Renal cortex interstitium (tissue), 11 donors: ENCODE measurements at regions not wholly inside any gene's neighbourhood (a gene's known extent, or its start where the extent isn't known, plus 50 kb on each side); places are given as distances from the start of the nearest gene placed in this dataset.
"Not testable (repeated sequence)": the region's sequence is repeated elsewhere in the genome, so short reads cannot be mapped to it uniquely, and the experiment has no call there.

Experiments used
- DNase-seq, 11 donors: peaks; one replicate each; pipeline ENCODE4 v3.0.0-alpha.2; 2013; ENCODE audit warnings: low read depth in 9 of 11, low spot score in 4 of 11; ENCODE audit errors: extremely low read depth in 1 of 11

DNA sequence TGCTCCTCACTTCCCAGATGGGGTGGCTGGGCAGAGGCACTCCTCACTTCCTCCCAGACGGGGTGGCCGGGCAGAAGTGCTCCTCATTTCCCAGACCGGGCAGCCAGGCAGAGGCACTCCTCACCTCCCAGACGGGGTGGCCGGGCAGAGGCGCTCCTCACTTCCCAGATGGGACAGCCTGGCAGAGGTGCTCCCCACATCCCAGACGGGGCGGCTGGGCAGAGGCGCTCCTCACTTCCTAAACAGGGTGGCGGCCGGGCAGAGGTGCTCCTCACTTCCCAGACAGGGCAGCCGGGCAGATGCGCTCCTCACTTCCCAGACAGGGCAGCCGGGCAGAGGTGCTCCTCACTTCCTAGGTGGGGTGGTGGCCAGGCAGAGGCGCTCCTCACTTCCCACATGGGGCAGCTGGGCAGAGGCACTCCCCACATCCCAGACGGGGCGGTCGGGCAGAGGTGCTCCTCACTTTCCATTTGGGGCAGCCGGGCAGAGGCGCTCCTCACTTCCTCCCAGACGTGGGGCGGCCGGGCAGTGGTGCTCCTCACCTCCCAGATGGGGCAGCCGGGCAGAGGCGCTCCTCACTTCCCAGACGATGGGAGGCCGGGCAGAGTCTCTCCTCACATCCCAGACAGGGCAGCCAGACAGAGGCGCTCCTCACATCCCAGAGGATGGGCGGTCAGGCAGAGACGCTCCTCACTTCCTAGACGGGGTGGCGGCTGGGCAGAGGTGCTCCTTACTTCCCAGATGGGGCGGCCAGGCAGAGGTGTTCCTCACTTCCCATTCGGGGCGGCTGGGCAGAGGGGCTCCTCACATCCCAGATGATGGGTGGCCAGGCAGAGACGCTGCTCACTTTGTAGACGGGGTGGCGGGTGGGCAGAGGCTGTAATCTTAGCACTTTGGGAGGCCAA is 274.5 kb downstream of the LIPI start:
- not testable (repeated sequence) for DNase-seq

- DNase-seq: not testable (repeated sequence)
Measured at GRCh38 chr21:13935396-13936032, 275.2 kb downstream of the LIPI start.

- DNase-seq: not testable (repeated sequence)
Measured at GRCh38 chr21:13934887-13935342, 275.8 kb downstream of the LIPI start.

GRCh38 chr21:13923175-13923574 is 287.6 kb downstream of the LIPI start:
- not testable (repeated sequence) for DNase-seq

DNA sequence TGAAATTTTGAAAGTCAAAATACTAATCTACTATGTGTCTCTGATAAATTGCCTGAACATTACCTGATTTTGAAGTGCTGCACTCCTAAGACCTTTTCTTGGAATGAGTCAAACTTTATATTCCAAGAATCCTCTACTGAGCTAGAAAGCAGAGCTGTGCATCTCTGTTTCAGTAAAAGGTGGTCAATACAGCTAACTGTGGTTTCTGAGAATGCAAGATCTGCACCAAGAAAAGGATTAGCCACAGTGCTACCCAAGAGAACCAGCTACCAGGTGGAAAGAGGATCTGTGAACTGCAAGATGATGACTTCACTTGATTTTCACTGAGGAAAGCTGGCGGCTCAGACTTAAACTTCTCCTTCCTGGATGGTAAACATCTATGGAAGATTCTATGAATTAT is 289.3 kb downstream of the LIPI start:
- DNase-seq: not testable (repeated sequence)

GRCh38 chr21:13907385-13907784 is 297.8 kb downstream of the POTED start:
- not testable (repeated sequence) for DNase-seq

DNA sequence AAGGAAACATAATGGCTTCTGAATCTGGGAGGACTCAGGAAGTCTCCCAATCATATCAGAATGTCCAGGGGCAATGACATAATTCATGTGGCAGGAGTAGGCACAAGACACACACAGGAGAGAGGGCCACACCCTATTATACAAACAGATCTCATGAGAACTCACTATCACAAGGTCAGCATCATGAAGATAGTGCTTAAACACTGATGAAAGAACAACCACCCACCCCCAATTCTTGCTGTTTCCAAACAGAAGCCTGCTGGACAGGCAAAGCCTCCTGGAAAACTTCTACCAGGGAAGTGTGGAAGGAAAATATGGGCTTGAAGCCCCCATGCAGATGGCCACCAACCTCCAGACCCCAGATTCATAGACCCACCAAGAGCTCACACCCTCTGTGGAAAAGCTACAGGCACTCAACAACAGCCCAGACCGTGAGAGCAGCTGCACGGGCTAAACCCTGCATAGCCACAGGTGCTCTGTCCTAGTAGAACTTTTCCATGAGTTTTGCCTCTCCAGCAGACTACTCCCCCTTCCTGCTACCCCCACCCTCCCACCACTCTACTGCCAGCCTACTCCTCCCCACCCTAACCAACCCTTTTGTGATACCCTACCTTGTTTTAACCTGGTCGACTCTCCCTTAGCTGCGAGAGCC is 287.1 kb downstream of the POTED start:
- DNase-seq: not testable (repeated sequence)

GRCh38 chr21:13893617-13894016 is 284.0 kb downstream of the POTED start:
- DNase-seq: not testable (repeated sequence)

- not testable (repeated sequence) for DNase-seq
Measured at GRCh38 chr21:13893025-13893424, 283.4 kb downstream of the POTED start.

- not testable (repeated sequence) for DNase-seq
Measured at GRCh38 chr21:13892146-13892751, 282.7 kb downstream of the POTED start.

DNA sequence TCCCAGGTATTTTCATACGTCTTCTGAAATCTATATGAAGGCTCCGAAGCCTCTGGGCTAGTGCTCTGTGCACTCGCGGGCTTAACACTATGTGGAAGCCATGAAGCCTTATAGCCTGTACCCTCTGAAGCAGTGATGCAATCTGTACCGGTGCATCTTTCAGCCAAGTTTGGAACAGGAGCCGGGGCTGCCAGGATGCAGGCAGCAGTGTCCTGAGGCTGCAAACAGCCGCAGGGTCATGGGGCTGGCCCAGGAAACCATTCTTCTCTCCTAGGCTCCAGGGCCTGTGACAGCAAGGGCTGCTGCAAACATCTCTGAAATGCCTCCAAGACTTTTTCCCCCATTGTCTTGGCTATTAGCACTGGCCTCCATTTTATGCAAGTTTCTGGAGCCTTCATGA is 279.6 kb downstream of the POTED start:
- not testable (repeated sequence) for DNase-seq

DNA sequence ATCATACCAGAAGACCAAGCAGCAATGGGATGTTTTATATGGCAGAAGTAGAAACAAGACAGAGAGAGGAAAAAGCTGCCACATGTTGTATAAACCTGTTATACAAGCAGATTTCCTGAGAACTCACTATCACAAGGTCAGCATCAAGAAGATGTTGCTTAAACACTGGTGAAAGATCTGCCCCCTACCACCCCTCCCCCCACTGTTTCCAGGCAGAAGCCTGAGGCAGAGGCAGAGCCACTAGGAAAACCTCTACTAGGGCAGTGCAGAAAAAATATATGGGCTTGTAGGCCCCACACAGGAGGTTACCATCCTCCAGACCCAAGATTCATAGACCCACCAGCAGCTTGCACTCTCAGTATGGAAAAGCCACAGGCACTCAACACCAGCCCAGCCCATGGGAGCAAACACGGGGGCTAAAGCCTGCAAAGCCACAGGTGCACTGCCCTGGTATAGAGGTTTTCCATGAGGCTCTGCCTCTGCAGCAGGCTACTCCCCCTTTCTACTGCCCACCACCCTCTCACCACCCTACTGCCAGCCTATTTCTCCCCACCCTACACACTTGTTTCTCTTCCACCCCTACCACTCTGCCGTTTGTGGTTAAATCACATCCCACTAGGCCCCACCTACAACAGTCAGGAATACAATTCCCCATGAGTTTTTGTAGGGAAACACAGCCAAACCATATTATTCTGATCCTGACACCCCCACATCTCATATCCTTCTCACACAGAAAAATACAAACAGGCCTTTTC is 274.2 kb downstream of the POTED start:
- DNase-seq: not testable (repeated sequence)

DNA sequence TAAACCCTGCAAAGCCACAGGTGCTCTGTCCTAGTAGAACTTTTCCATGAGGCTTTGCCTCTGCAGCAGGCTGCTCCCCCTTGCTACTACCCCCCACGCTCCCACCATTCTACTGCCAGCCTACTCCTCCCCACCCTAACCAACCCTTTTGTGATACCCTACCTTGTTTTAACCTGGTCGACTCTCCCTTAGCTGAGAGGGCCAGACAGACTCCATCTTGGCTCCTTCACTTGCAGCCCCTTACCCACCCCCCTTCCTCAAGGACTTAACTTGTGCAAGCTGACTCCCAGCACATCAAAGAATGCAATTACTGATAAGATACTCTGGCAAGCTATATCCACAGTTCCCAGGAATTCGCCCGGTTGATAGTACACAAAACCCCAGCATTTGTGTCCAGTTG is 267.9 kb downstream of the POTED start:
- DNase-seq: not testable (repeated sequence)

DNA sequence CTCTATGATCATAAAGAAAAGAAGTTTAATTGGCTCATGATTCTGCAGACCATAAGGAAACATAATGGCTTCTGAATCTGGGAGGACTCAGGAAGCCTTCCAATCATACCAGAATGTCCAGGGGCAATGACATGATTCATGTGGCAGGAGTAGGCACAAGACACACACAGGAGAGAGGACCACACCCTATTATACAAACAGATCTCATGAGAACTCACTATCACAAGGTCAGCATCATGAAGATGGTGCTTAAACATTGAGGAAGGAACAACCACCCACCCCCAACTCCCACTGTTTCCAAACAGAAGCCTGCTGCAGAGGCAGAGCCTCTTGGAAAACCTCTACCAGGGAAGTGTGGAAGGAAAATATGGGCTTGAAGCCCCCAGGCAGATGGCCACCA is 267.4 kb downstream of the POTED start:
- DNase-seq: not testable (repeated sequence)

GRCh38 chr21:13874001-13874400 is 264.4 kb downstream of the POTED start:
- not testable (repeated sequence) for DNase-seq

GRCh38 chr21:13854638-13855037 is 245.1 kb downstream of the POTED start:
- no peak for DNase-seq

GRCh38 chr21:13850808-13851207 is 241.2 kb downstream of the POTED start:
- not testable (repeated sequence) for DNase-seq

- DNase-seq: not testable (repeated sequence)
Measured at GRCh38 chr21:13849489-13849888, 239.9 kb downstream of the POTED start.

GRCh38 chr21:13846718-13847117 is 237.1 kb downstream of the POTED start:
- not testable (repeated sequence) for DNase-seq
